Lung microvascular endothelial cell (primary cell): ENCODE measurements at regions not wholly inside any gene's neighbourhood (a gene's known extent, or its start where the extent isn't known, plus 50 kb on each side); places are given as distances from the start of the nearest gene placed in this dataset.

Source experiments
- DNase-seq, 2 donors: peaks; one replicate each; pipeline versions ENCODE4 v3.0.0 to v3.0.0-alpha.2; 2010; ENCODE audit warnings: low read depth in 2 of 2

DNA sequence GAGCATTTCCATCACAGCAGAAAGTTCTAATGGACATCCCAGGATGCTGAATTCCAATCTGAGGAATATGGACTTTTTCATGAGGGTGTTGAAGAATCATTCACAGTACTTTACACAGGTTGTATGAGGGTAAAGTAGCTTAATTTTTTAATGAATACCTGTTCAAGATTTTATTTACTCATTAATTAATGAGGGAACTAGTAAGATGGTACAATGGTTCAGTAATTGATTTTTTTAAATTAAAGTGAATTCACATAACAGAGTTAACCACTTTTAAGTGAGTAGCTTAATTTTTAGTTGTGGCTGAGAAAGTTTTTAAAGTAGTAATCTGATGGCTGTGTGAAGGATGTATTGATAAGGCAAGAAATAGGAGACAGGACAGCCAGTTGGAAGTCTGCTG lies 266.5 kb downstream of the GFRA1 start:
- no peak for DNase-seq

DNA sequence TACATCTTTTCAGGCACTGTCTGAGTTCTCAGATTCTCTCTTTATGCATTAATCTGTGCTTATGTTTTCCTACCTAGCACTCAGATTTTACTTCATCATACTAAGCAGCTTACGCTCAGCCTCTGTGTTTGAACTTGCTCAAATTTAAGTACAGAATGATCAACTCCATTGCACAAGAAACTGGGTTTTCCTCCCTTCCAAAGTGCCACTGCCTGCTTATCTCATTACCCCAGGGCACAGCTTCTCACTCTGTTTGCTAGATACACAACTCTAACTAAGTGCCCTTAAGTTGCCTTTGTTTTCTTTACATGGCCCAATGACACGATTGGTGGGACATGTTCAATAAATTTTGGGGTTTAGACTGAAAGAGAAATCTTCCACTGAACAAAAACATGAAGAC lies 267.7 kb downstream of the GFRA1 start:
- no peak for DNase-seq

DNA sequence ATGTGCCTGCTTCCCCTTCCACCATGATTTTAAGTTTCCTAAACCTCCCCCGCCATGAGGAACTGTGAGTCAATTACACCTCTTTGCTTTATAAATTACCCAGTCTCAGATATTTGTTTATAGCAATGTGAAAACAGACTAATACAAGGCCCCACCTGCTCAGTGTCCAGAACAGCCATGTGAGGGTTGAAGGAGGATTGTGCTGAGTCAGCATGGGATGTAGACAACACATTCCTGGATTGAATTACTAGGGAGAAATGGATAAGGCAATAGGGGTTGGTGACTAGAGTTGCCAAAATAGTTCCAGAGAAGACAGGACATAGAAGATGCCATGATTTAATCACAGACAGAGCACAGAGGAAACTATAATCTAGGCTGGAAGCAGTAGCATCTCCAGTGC lies 270.3 kb downstream of the GFRA1 start:
- DNase-seq, result no peak

DNA sequence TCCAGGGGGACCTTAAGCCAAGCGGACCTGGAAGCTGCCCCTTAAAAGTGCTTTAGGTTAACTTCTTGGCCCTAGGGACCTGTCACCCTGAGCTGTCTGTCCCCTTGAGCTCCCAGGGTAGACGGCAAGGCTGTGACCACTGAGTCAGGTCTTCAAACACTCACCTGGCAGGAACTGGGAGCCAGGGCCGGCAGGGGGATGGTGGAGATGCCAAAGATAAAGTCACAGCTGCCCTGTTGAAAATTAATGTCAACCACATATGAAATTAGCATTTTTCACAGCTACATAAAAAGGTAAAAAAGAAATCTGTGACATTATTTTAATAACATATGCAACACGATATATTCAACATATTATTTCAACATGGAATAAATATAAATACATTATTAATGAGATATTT lies 271.0 kb downstream of the GFRA1 start:
- DNase-seq, result no peak

DNA sequence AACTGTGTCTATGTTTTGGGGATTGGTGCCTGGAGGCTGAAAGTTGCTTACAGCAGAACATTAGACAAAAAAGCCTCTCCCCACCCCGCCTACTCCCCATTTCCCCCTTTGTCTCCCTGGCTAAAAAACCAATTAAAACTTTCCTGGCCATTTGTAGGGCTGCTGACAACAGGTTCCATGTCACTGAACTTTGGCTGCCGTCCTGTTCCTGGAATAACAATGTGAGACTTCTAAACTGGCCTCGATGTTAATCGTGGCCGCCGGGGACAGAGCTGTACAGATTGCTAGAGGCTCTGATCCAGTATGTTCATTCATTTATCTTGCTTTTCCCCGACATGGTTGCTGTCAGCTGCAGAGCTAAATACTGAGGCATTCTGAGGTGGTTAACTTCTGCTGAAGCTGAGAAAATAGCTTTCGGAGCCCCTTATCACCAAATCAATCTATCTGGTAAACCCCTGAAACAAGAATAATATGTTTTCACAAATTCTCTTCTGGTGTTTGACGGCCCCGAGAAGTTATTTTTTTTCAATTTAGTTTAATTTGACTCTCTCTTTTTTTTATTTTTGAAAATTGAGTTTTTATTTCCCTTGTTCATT lies 271.6 kb downstream of the GFRA1 start:
- peak in 1 of 2 donors; percentile 88 for DNase-seq

DNA sequence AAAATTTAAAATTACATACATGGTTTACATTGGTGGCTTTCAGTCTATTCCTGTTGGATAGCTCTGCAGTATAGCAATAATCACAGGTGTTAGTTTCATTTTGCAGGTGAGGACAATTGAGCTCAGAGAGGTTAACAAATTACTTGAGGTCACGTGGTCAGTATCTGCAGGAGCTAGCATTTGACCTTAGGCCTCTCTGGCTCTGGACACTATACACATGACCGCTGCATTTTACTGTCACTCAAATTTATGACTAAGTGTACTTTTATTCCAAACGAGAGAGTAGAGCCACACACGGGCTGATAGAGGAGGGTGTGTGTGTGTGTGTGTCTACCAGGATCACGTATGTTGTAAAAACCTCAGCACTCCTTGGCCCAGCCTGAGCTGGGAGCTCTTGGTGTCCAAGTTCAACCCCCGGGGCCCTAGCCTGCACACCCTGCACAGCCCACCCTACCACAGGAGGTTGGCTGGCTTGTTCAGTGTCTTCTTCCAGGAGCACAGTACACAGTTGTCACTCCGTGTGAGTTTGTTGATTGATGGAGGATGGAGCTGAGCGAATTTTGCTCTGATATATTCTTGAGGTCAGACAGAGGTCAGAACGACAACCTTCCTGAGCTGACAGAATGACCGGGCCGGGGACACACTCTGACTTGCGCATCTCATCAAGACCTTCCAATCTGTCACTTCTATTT lies 272.7 kb downstream of the GFRA1 start:
- peak in 1 of 2 donors; percentile 16 for DNase-seq
